Endothelial cell of umbilical vein (primary cell): ENCODE measurements at regions not wholly inside any gene's neighbourhood (a gene's known extent, or its start where the extent isn't known, plus 50 kb on each side); places are given as distances from the start of the nearest gene placed in this dataset.

Experiments used
- EZH2 ChIP-seq: IDR thresholded peaks from 2 replicates; pipeline ENCODE4 v1.6.1; 2012; ENCODE audit warnings: borderline replicate concordance, low read depth, mild to moderate bottlenecking, moderate library complexity, low read length, inconsistent platforms; ENCODE audit not compliant: severe bottlenecking
- FOS ChIP-seq: IDR thresholded peaks from 2 replicates; pipeline ENCODE4 v1.6.1; 2011; ENCODE audit warnings: mild to moderate bottlenecking, low read length, moderate library complexity, borderline replicate concordance; ENCODE audit not compliant: insufficient read depth
- GATA2 ChIP-seq: IDR thresholded peaks from 2 replicates; pipeline ENCODE4 v1.7.0; 2011; ENCODE audit warnings: low read depth, mild to moderate bottlenecking, moderate library complexity, mixed read lengths, low read length; ENCODE audit not compliant: insufficient read length, insufficient read depth
- JUN ChIP-seq: IDR thresholded peaks from 2 replicates; pipeline ENCODE4 v1.6.1; 2011; ENCODE audit warnings: borderline replicate concordance, low read depth; ENCODE audit not compliant: insufficient read length, insufficient read depth
- MAX ChIP-seq: IDR thresholded peaks from 2 replicates; pipeline ENCODE4 v1.6.1; 2011; ENCODE audit not compliant: insufficient read depth, insufficient read length
- MYC ChIP-seq: IDR thresholded peaks from one replicate; pipeline ENCODE4 v1.6.1; 2011; ENCODE audit warnings: mild to moderate bottlenecking, low read depth, low read length
- POLR2A ChIP-seq: IDR thresholded peaks from 2 replicates; pipeline ENCODE4 v1.6.1; 2012; ENCODE audit warnings: low read depth, mild to moderate bottlenecking, control low read depth, low read length
- POLR2AphosphoS5 ChIP-seq: IDR thresholded peaks from 2 replicates; pipeline ENCODE4 v1.6.1; 2012; ENCODE audit warnings: low read depth, mild to moderate bottlenecking, control low read depth, low read length, moderate library complexity; ENCODE audit not compliant: insufficient read depth
- TF ChIP-seq, protein P1 (sequence below), 2 donors: IDR thresholded peaks; 1 replicate in 1 of 2; 2 replicates in 1 of 2; pipeline ENCODE4 v1.5.1; 2011; ENCODE audit warnings: low read length in 2 of 2, mild to moderate bottlenecking in 2 of 2, moderate library complexity in 2 of 2, control low read depth in 1 of 2, inconsistent platforms in 1 of 2, low read depth in 1 of 2; ENCODE audit not compliant: insufficient read depth in 1 of 2; ENCODE audit errors: extremely low read depth in 1 of 2

DNA sequence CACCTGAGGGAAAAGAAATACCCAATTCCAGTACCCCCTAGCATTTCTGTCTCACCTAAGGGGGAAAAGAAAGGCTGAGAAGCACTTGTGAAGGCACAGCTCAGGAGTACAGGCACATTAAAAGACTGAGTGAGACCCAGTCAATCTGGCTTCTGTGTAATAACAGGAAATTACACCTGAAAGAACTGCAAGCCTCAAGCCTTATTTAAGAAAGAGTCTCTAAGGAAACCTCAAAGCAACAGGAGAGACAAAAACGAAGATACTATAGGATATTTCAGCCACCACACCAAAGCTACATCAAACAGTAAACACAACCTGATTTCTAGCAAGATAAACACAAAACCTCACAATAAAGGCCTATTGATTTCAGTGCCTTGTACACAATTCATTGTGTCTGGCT, 69.6 kb upstream of the CDK1 start:
- TF ChIP-seq FOS (no peak), EZH2 (no peak), MAX (no peak), POLR2A (no peak), POLR2AphosphoS5 (no peak), JUN (no peak), MYC (no peak), GATA2 (no peak)
- TF ChIP-seq, protein P1, sequence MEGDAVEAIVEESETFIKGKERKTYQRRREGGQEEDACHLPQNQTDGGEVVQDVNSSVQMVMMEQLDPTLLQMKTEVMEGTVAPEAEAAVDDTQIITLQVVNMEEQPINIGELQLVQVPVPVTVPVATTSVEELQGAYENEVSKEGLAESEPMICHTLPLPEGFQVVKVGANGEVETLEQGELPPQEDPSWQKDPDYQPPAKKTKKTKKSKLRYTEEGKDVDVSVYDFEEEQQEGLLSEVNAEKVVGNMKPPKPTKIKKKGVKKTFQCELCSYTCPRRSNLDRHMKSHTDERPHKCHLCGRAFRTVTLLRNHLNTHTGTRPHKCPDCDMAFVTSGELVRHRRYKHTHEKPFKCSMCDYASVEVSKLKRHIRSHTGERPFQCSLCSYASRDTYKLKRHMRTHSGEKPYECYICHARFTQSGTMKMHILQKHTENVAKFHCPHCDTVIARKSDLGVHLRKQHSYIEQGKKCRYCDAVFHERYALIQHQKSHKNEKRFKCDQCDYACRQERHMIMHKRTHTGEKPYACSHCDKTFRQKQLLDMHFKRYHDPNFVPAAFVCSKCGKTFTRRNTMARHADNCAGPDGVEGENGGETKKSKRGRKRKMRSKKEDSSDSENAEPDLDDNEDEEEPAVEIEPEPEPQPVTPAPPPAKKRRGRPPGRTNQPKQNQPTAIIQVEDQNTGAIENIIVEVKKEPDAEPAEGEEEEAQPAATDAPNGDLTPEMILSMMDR (IDR thresholded peaks at IDR 0.05; ENCODE audit: extremely low read depth in 1 of 2, insufficient read depth in 1 of 2, low read depth in 1 of 2, low read length in 2 of 2) = no peak
